Spleen (tissue), 7 donors: ENCODE measurements at regions not wholly inside any gene's neighbourhood (a gene's known extent, or its start where the extent isn't known, plus 50 kb on each side); places are given as distances from the start of the nearest gene placed in this dataset.

ENCODE experiments used
- POLR2A ChIP-seq, 3 donors: fragments of 450-650 bp; IDR thresholded peaks; one replicate each; pipeline ENCODE4 v1.5.1; 2017; ENCODE audit warnings: antibody characterized with exemption in 3 of 3, mild to moderate bottlenecking in 1 of 3
- TF ChIP-seq, protein P1 (sequence below), 11 experiments: fragments of 200-600 bp in 7 of 11; fragments of 450-650 bp in 4 of 11; sonication (generic) in 4 of 11; IDR thresholded peaks in 8 of 11; conservative IDR thresholded peaks in 3 of 11; 1 replicate in 7 of 11; 2 replicates in 4 of 11; pipeline versions ENCODE4 v1.4.0 to v1.8.0; 2016 to 2021; ENCODE audit warnings: antibody characterized with exemption in 11 of 11, inconsistent platforms in 4 of 11, mild to moderate bottlenecking in 1 of 11
- donor health status: DM: no; HTN: no; CAD: no; lungs with moderate emphysema.
- donor health status: DM: no; HTN: no; CAD: no.
- donor health status: DM: no; HTN: no; CAD: no.

DNA sequence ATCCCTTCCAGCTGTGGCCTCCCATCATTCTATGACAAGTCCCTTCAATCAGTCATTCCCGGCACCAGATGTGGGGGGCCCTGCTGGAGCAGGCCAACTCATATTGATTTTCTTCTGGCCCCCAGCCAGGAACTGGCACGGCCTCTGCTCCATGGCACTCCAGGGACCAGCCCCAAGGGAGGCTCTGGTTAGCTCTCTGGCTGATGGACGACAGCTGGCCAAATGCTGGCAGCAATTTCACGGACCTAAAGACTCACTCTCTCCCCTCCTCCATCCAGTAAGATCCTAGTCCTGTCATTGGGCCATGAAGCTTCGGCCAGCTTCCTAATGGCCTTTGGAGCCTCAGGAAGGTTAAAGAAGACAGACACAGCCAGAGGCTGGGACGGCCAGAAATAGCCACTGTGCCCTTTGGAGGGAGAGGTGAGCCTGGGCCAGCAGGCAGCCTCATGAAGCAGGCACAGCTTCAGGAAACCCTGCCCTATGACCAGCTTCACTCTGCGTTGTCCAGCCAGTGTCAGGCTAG is 131.0 kb downstream of the MEX3B start:
- TF ChIP-seq, protein P1, sequence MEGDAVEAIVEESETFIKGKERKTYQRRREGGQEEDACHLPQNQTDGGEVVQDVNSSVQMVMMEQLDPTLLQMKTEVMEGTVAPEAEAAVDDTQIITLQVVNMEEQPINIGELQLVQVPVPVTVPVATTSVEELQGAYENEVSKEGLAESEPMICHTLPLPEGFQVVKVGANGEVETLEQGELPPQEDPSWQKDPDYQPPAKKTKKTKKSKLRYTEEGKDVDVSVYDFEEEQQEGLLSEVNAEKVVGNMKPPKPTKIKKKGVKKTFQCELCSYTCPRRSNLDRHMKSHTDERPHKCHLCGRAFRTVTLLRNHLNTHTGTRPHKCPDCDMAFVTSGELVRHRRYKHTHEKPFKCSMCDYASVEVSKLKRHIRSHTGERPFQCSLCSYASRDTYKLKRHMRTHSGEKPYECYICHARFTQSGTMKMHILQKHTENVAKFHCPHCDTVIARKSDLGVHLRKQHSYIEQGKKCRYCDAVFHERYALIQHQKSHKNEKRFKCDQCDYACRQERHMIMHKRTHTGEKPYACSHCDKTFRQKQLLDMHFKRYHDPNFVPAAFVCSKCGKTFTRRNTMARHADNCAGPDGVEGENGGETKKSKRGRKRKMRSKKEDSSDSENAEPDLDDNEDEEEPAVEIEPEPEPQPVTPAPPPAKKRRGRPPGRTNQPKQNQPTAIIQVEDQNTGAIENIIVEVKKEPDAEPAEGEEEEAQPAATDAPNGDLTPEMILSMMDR (IDR thresholded peaks at IDR 0.05 in 8 of 11, conservative IDR thresholded peaks at IDR 0.05 in 3 of 11), result no peak
- no peak for TF ChIP-seq POLR2A (IDR thresholded peaks at IDR 0.05)
